Lung (tissue), 11 donors: ENCODE measurements at regions not wholly inside any gene's neighbourhood (a gene's known extent, or its start where the extent isn't known, plus 50 kb on each side); places are given as distances from the start of the nearest gene placed in this dataset.

Experiments
- ATAC-seq: fragments of 200-7000 bp; cut with Tn5 transposase; one replicate; pipeline ENCODE4 v1.9.1; 2020; ENCODE audit warnings: moderate number of reproducible peaks; ENCODE audit not compliant: insufficient read depth, low FRiP score
- DNase-seq, 3 donors: peaks; one replicate each; pipeline ENCODE4 v3.0.0-alpha.2; 2013 to 2017
- H3K27ac ChIP-seq, 2 donors: one replicate each; pipeline ENCODE4 v1.5.1; 2013; ENCODE audit warnings: mild to moderate bottlenecking in 2 of 2, moderate library complexity in 2 of 2, control low read depth in 1 of 2, inconsistent platforms in 1 of 2, low read depth in 1 of 2, low read length in 1 of 2
- H3K27me3 ChIP-seq, 3 donors: one replicate each; pipeline ENCODE4 v1.5.1; 2013; ENCODE audit warnings: low read length in 2 of 3; ENCODE audit not compliant: control insufficient read depth in 3 of 3, insufficient read depth in 3 of 3
- H3K36me3 ChIP-seq, 4 donors: one replicate each; pipeline ENCODE4 v1.5.1; 2013; ENCODE audit warnings: low read length in 4 of 4, mild to moderate bottlenecking in 1 of 4, moderate library complexity in 1 of 4; ENCODE audit not compliant: control insufficient read depth in 4 of 4, insufficient read depth in 4 of 4
- H3K4me1 ChIP-seq, 5 donors: one replicate each; pipeline ENCODE4 v1.5.1; 2013; ENCODE audit warnings: low read length in 5 of 5, mild to moderate bottlenecking in 2 of 5, moderate library complexity in 1 of 5; ENCODE audit not compliant: control insufficient read depth in 5 of 5, insufficient read depth in 5 of 5
- H3K4me3 ChIP-seq: one replicate; pipeline ENCODE4 v1.5.1; 2013; ENCODE audit warnings: mild to moderate bottlenecking, control low read depth, moderate library complexity
- H3K9ac ChIP-seq, 2 donors: one replicate each; pipeline ENCODE4 v1.5.1; 2013; ENCODE audit warnings: low read length in 2 of 2, control low read depth in 1 of 2; ENCODE audit not compliant: insufficient read depth in 1 of 2
- H3K9me3 ChIP-seq, 4 donors: one replicate each; pipeline ENCODE4 v1.5.1; 2013; ENCODE audit warnings: low read length in 3 of 4, mild to moderate bottlenecking in 1 of 4, moderate library complexity in 1 of 4; ENCODE audit not compliant: control insufficient read depth in 4 of 4, insufficient read depth in 3 of 4
- WGBS, 2 donors: extraction: QIAGEN DNeasy Blood & Tissue Kit; methylation state at CpG; one replicate each; pipeline ENCODE4 v1.1.7; 2013; 5-methylcytosine and 5-hydroxymethylcytosine counted together
- TF ChIP-seq, protein P1 (sequence below): IDR thresholded peaks from 2 replicates; pipeline ENCODE4 v1.5.1; 2012; ENCODE audit warnings: mild to moderate bottlenecking; ENCODE audit errors: control extremely low read depth, extremely low read depth
- donor health status: control.
- donor health status: control.
- donor health status: Bipolar disorder and iron deficiency.
- donor health status: healthy.
- donor health status: DM: yes; HTN: yes; CAD: no.

GRCh38 chr18:42340423-42341009 lies 385.5 kb downstream of the PIK3C3 start:
- H3K36me3 ChIP-seq: no peaks in the 10 kb centered on the region
- no peak overlapping the region for H3K4me3 ChIP-seq
- no peaks in the 10 kb centered on the region for H3K27me3 ChIP-seq
- TF ChIP-seq, protein P1, sequence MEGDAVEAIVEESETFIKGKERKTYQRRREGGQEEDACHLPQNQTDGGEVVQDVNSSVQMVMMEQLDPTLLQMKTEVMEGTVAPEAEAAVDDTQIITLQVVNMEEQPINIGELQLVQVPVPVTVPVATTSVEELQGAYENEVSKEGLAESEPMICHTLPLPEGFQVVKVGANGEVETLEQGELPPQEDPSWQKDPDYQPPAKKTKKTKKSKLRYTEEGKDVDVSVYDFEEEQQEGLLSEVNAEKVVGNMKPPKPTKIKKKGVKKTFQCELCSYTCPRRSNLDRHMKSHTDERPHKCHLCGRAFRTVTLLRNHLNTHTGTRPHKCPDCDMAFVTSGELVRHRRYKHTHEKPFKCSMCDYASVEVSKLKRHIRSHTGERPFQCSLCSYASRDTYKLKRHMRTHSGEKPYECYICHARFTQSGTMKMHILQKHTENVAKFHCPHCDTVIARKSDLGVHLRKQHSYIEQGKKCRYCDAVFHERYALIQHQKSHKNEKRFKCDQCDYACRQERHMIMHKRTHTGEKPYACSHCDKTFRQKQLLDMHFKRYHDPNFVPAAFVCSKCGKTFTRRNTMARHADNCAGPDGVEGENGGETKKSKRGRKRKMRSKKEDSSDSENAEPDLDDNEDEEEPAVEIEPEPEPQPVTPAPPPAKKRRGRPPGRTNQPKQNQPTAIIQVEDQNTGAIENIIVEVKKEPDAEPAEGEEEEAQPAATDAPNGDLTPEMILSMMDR: no peak
- H3K9ac ChIP-seq: no peak overlapping the region
- ATAC-seq (no peak), DNase-seq (no peak)
- H3K9me3 ChIP-seq: peaks cover 0 to 3% (median 0%) of the 10 kb centered on the region in 4 donors
- no peak overlapping the region for H3K27ac ChIP-seq
- no peaks in the 10 kb centered on the region for H3K4me1 ChIP-seq
- 63 to 72% methylated on average over 3 of the region's 3 CpGs for WGBS, 2 donors

DNA sequence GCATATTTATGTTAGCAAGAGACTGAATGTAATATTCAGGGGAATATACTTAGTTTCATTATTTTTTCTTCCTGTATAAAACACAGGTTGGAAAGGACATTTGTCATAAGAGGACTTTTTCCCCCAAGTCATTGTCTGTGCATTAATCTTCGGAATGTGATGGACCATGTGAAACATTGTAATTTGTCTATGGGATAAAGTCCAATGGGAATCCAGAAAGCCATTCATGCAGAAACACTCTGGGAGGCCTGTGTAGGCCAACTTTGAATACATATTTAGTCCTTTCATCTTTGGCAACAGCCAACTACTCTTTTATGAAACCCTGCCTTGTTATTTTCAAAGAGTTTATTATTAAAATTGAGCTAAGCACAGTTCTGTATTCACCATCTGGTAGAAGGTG lies 386.4 kb downstream of the PIK3C3 start:
- ATAC-seq (no peak), DNase-seq (no peak)
- H3K4me3 ChIP-seq: no peak overlapping the region
- no peaks in the 10 kb centered on the region for H3K36me3 ChIP-seq
- H3K9me3 ChIP-seq: peaks cover 0 to 3% (median 0%) of the 10 kb centered on the region in 4 donors
- no peaks in the 10 kb centered on the region for H3K27me3 ChIP-seq
- H3K9ac ChIP-seq: no peak overlapping the region
- WGBS, 2 donors: 1 to 49% methylated on average over 1 of the region's 1 CpG
- TF ChIP-seq, protein P1: no peak
- no peaks in the 10 kb centered on the region for H3K4me1 ChIP-seq
- no peak overlapping the region for H3K27ac ChIP-seq

DNA sequence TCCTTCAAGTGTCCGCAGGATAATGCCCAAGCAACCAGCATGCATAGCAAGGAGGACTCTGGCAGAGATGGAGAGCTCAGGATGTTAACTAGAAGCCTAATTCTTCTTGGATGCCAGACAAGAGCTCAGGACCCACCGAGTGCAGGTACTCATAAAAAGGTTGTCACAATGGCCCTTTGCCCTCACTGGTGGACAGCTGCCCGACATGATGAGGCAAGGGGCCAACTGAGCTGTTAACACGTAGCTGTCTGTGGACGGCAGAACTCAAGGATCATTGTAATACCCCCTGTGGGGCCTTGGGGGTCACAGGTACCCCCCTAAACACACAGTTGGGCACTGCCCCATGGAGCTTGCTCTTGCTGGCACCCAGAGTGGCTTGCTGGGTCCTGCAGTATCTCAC lies 393.7 kb downstream of the PIK3C3 start:
- WGBS, 2 donors: 51 to 69% methylated on average over 5 of the region's 5 CpGs
- no peak overlapping the region for H3K27ac ChIP-seq
- no peak overlapping the region for H3K9ac ChIP-seq
- H3K4me1 ChIP-seq: no peaks in the 10 kb centered on the region
- no peaks in the 10 kb centered on the region for H3K36me3 ChIP-seq
- no peak for DNase-seq
- TF ChIP-seq, protein P1: no peak
- H3K4me3 ChIP-seq: no peak overlapping the region
- H3K9me3 ChIP-seq: peaks cover 0 to 6% (median 0%) of the 10 kb centered on the region in 4 donors
- no peaks in the 10 kb centered on the region for H3K27me3 ChIP-seq
- no peak for ATAC-seq

GRCh38 chr18:42351455-42351854 lies 396.4 kb downstream of the PIK3C3 start:
- H3K27me3 ChIP-seq: no peaks in the 10 kb centered on the region
- H3K27ac ChIP-seq: no peak overlapping the region
- 41 to 68% methylated on average over 2 of the region's 2 CpGs for WGBS, 2 donors
- H3K9me3 ChIP-seq: peaks cover 0 to 6% (median 0%) of the 10 kb centered on the region in 4 donors
- DNase-seq (peak in 1 of 3 donors; percentile 4), ATAC-seq (no peak)
- H3K4me1 ChIP-seq: no peaks in the 10 kb centered on the region
- H3K36me3 ChIP-seq: no peaks in the 10 kb centered on the region
- TF ChIP-seq, protein P1: no peak
- no peak overlapping the region for H3K9ac ChIP-seq
- no peak overlapping the region for H3K4me3 ChIP-seq
